T47D (cell line): ENCODE measurements at regions not wholly inside any gene's neighbourhood (a gene's known extent, or its start where the extent isn't known, plus 50 kb on each side); places are given as distances from the start of the nearest gene placed in this dataset.
"Not testable (repeated sequence)": the region's sequence is repeated elsewhere in the genome, so short reads cannot be mapped to it uniquely, and the experiment has no call there.

Source experiments
- DNase-seq, 2 experiments: peaks; one replicate each; pipeline versions ENCODE4 v3.0.0 to v3.0.0-alpha.2; 2011 to 2012; ENCODE audit warnings: low read depth in 1 of 2, low spot score in 1 of 2
- JUND ChIP-seq: IDR thresholded peaks from 2 replicates; pipeline ENCODE4 v1.6.1; 2012; ENCODE audit warnings: low read depth
- in situ Hi-C: cut with HindIII; loops from 2 replicates; pipeline ENCODE4 v1.10.0; 2016; ENCODE audit warnings: low sequenced_read_pairs, low pct_unique_long_range_greater_than_20kb

DNA sequence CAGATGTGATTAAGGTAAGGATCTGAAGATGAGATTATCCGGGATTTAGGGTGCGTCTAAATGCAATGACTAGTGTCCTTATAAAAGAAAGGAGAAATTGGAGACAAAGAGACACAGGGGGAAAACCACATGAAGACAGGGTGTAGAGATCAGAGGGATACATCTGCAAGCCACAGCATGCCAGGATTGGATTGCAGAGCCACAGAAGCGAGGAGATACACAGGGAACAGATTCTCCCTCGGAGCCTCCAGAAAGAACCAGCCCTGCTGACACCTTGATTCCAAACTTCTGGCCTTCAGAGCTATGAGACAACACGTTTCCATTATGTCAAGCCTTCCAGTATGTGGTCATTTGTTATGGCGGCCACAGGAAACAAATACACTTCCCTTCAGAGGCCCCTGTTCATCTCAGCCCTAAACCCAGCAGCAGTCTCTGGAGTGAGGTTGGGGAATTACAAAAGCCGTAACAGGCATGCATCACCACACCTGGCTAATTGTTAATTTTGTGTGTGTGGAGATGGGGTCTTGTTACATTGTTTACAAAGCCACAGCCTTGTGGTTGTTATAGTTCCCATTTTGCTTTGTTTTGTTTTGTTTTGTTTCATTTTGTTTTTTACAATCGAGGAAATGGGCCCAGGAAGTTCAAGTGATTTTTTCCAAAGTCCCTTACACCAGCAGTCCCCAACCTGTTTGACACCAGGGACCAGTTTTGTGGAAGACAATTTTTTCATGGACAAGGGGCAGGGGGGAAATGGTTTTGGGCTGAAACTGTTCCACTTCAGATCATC lies 51.6 kb upstream of the LYRM9 start:
- in situ Hi-C loops, result no loop called here
- DNase-seq, result no peak

DNA sequence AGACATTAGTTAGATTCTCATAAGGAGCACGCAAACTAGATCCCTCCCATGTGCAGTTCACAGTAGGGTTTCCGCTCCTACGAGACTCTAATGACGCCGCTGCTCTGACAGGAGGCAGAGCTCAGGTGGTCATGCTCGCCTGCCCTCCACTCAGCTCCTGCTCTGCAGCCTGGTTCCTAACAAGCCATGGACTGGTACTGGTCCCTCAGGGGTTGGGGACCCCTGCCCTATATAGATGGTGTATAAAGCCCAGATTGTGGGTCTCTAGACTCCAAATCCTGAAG lies 52.1 kb upstream of the LYRM9 start:
- TF ChIP-seq JUND, result no peak
- no peak for DNase-seq
- in situ Hi-C loops, result no loop called here

More for the DNA sequence above, 51.6 kb upstream of the LYRM9 start:
- TF ChIP-seq JUND, result no peak

DNA sequence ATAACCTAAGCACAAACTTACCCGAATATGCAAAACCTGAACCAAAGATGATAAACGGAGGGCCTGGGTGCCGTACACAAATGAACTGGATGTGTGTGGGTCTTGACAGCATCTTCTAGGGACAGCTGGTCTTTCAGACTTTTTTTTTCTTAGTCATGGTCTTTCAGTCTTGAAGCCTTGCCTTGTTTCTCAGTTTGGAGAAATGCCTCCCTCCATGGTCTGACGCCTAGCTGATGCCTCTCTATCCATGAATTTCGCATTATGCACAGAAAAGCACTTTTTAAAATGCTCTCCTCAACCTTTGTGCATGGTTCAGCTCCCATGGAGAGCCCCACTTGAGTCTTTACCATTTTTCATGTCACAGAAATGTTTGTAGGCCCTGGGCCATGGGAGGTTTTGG lies 52.8 kb upstream of the LYRM9 start:
- in situ Hi-C loops, result no loop called here
- no peak for TF ChIP-seq JUND
- no peak for DNase-seq

DNA sequence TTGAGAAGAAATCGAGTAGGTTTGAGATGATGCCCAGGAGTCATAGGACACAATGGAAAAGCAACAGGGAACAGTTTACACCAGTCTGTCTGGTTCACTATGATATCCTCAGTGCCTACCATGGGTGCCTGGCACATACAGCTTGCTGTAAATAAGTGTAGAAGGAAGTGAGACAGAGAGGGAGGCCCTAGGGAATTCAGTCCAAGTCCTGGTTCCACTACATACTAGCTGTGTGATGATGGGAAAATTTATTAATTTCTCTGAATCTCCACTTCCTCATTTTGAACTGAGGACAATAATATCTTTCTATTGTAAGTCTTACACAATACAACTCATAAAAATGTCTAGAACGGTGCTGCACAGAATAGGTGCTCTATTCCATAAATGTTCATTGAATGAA lies 53.3 kb upstream of the LYRM9 start:
- in situ Hi-C loops, result no loop called here
- DNase-seq, result no peak
- TF ChIP-seq JUND, result no peak

DNA sequence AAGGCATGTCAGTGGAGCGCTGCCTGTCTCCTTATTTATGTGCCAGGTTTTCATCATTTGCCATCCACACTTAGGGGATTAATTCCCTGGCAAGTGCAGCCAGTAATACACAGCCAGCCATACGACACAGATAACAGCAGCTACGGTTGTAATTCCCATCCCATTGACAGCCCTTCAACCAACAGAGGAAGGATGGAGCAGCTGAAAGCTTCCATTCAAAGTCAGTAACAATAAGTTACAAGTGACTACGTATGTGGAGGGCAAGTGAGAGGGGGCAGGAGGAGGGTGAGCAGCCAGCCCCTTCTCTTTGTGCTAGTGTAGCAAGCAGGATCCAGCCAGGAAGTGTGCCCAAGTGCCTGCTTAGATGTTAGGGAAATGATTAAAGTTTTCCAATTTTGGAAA lies 53.8 kb upstream of the LYRM9 start:
- in situ Hi-C loops, result no loop called here
- TF ChIP-seq JUND, result no peak
- DNase-seq, result no peak

DNA sequence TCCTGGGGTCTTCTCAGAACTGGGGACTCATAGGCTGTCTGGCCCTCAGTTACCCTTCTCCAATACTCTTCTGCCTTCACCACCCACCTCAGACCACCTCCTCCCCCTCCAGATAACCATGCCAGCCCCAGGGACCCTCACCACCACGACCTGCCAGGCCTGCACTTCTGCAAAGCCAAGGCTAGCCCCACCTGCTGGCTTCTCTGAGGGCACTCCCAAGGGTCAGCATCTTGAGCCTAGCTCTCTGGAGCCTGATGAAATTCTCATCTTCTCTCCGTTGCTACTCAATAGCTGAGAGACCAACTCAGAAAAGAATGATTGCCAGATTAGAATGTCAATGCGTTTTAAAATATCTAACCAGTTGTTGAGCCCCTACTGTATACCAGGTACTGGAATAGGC lies 56.1 kb upstream of the LYRM9 start:
- in situ Hi-C loops, result no loop called here
- no peak for TF ChIP-seq JUND
- no peak for DNase-seq

DNA sequence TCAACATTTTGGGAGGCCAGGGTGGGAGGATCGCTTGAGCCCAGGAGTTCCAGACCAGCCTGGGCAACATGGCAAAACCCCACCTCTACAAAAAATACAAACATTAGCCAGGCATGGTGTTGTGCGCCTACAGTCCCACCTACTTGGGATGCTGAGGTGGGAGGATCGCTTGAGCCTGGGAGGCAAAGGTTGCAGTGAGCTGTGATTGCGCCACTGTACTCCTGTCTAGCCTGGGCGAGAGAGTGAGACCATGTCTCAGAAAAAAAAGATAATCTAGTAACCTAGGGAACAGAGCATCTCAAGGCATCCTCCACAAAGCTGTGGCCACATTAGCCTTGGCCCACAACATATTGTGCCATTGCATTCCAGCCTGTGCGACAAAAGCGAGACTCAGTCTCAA lies 57.1 kb upstream of the LYRM9 start:
- in situ Hi-C loops, DNase-seq: not testable (repeated sequence)

DNA sequence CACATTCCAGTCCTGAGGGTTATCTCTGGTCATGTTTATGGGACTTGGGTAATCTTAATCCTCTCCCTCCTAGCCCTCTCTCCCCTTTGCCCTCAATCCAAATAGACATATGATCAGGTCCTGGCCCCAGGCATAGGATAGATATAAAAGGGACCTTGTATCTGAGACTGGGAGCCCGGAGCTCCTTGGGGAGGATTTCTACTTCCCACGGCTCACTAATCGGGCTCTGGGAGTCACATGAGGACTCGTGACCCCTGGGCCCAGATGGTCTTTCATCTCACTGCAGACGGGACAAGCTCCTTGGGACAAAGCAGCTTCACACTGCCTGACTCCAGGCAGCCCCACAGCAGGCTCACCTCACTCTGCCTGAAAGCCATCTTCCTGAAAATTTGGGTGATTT lies 57.8 kb upstream of the LYRM9 start:
- in situ Hi-C loops, result no loop called here
- DNase-seq, result no peak
- no peak for TF ChIP-seq JUND

DNA sequence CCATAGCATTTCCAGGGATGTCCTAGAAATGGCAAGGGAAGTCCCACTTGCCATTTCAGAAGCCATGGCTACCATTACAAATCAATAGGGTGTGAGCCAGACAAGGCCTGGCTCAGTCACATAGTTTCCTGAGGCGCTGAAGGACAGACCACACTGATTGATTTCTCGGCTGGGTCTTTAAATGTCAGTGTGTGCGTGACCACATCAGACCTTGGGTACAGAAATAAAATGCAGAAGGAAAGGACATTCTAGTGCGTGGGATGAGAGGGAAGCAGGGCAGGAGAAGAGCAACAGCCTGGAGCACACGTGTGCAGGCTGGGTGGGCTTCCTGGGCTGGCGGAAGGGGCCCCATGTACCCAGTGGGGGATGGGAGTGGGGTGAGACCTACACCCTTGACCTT lies 58.7 kb upstream of the LYRM9 start:
- no peak for DNase-seq
- TF ChIP-seq JUND, result no peak
- in situ Hi-C loops, result no loop called here

DNA sequence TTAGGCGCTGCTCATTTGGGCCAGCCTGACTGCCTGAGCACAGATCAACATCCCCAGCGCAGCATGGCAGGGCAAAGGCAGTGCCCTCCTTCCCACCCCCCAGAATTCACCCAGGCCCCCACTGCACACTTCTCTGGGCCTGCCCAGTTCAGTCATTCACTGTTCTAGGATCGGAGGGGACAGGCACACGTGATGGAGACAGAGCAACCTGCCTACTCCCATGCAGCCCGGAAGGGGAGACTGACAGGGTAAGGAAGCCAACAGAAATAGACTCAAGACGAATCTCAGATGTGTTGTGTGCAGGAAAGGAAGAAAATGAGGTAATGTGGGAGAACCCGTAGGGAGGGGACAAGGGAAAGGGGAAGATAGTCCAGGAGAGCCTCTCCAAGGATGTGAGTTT lies 59.2 kb upstream of the LYRM9 start:
- in situ Hi-C loops, result no loop called here

DNA sequence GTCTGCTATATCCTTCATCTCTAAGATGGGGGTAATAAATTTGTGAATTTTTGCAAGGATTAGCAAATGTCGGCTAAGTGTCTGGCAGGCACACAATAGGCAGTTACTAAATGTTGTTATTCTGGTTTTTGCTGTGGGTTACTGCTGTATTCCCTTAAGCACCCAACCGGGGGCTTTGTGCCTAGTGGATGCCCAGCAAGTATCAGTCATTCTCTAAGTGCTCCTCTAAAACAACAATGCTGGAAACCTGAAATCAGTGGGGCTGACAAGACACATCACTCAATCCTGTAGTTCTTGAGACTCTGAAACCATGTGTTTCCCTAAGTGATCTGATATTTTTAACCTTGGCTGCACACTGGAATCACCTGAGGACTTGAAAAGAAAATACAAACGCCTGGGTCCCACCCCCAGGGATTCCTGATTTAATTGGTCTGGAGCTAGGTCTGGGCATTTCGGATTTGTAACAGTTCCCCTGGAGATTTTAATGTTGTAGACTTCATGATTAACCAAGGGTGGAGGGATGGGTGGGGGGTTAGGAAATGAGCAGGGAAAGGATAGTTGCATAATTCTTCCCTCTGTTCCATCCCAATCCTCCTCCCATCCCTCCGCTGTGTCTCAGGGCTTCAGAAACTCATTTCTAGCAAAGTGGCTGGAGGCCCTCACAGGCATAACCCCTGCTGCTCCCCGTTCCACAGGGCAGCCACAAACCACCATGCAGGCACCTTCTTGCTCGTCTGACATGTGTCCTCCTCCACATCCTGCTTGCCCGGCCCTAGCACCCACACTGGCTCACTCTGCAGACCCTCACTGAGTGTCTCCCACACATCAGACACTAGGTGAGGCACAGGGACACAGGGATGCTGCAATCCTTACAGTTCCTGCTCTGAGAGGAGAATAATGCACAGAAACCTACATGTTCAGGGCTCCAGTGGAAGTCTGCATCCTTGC lies 61.7 kb upstream of the LYRM9 start:
- in situ Hi-C loops, result no loop called here
- no peak for TF ChIP-seq JUND
- DNase-seq, result no peak

More for the DNA sequence above, 59.2 kb upstream of the LYRM9 start:
- no peak for TF ChIP-seq JUND
- DNase-seq, result no peak

DNA sequence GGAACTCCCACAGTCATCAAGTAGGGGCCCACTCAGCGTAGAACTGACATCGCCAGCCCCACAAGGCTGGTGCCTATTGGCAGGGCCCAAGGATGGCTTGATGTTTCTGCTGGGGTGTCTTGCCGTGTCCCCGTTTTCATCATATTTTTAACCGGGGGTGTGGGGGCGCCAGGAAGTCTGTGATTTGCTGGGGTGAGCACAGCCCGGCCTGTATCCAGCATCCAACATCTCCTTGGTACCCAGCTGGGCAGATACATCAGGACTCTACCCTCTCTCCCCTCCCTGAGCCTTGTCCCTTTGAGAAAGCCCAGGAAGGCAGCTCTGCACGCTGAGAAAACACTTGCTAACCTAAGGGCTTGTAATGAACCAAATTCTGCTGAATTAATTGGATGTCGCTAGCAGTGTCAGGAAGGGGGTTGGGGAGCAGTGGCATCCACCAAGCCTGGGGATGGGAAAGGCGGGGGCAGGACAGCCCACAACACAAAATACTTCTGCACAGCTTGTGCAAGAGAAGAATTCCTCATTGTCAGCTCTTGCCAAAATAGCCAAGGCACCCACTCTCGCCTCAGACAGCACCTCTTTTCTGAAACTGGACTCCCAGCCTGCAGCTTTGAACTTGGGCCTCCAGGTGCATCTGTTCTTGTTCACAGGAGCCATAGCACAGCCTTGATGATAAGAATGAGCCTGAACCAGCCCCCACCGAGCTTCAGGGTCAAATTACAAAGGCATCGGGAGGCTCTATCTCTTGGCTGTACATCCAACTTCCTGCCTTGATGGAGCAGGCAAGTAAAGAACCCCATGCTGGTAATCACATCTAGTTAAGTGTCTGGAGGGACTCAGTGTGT lies 63.7 kb upstream of the LYRM9 start:
- DNase-seq, result no peak
- no peak for TF ChIP-seq JUND
- in situ Hi-C loops, result no loop called here

DNA sequence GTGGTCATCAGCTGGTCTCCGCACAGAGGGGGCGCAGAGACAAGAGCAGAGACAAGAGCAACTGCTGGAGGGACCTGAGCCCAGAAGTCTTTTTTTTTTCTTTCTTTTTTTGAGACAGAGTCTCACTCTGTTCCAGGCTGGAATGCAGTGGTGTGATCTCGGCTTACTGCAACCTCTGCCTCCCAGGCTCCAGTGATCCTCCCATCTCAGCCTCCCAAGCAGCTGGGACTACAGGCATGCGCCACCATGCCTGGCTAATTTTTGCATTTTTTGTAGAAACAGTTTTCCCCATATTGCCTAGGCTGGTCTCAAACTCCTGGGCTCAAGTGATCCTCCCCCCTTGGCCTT lies 64.3 kb upstream of the LYRM9 start:
- DNase-seq, result not testable (repeated sequence)

More for the DNA sequence above, 64.3 kb upstream of the LYRM9 start:
- in situ Hi-C loops, result not testable (repeated sequence)
